22Rv1 (cell line): ENCODE measurements at regions not wholly inside any gene's neighbourhood (a gene's known extent, or its start where the extent isn't known, plus 50 kb on each side); places are given as distances from the start of the nearest gene placed in this dataset.
"Not testable (repeated sequence)": the region's sequence is repeated elsewhere in the genome, so short reads cannot be mapped to it uniquely, and the experiment has no call there.

Source experiments
- H3K27ac ChIP-seq: fragments of 450-650 bp; 2 replicates; pipeline ENCODE4 v1.5.1; 2017
- CTCF ChIP-seq: fragments of 450-650 bp; IDR thresholded peaks from 2 replicates; pipeline ENCODE4 v1.5.1; 2017; ENCODE audit warnings: mild to moderate bottlenecking
- ZFX ChIP-seq: fragments of 450-650 bp; IDR thresholded peaks from 2 replicates; pipeline ENCODE4 v1.6.1; 2017; ENCODE audit warnings: antibody characterized with exemption, borderline replicate concordance

GRCh38 chr2:2581331-2582159 is 250.5 kb upstream of the MYT1L start:
- no peak overlapping the region for H3K27ac ChIP-seq
- TF ChIP-seq CTCF (no peak), ZFX (no peak)

- H3K27ac ChIP-seq = not testable (repeated sequence)
These were observed 249.8 kb upstream of the MYT1L start for GRCh38 chr2:2580841-2581240.

DNA sequence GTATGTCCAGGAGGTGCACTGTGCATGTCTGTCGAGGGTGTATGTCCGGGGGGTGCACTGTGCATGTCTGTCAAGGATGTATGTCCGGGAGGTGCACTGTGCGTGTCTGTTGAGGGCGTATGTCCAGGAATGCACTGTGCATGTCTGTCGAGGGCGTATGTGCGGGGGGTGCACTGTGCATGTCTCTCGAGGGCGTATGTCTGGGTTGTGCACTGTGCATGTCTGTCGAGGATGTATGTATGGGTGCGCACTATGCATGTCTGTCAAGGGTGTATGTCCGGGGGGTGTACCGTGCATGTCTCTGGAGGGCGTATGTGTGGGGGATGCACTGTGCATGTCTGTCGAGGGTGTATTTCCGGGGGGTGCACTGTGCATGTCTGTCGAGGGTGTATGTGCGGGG is 249.3 kb upstream of the MYT1L start:
- no peak for TF ChIP-seq CTCF
- TF ChIP-seq ZFX = no peak

GRCh38 chr2:2579814-2580213 is 248.7 kb upstream of the MYT1L start:
- no peak overlapping the region for H3K27ac ChIP-seq
- TF ChIP-seq ZFX (no peak), CTCF (no peak)

More for the DNA sequence above, 249.3 kb upstream of the MYT1L start:
- no peak overlapping the region for H3K27ac ChIP-seq

GRCh38 chr2:2577407-2577831 is 246.3 kb upstream of the MYT1L start:
- TF ChIP-seq CTCF = no peak
- TF ChIP-seq ZFX = no peak
- no peak overlapping the region for H3K27ac ChIP-seq

DNA sequence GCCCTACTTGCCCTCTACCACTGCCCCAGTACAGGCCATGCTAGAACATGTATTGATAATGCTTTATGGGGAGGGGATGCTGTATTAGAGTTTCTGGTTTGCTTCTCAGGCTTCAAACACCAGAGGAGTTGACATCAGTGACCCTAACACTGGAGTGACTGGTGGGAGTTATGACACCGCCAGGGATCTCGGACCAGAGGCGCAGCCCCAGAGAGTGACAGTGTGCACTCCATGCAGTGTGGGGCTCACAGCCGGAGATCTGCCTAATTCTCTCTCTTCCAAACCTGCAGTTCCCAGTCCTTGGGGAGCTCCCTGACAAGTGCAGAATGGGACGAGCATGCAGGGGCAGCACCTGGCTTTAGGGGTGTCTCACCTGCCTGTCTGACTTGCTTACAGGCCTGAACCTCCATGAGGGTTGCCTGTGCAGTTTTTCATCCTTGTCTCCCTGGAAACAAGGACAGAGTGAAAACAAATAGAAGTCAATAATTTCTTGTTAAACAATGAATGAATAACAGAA is 244.9 kb upstream of the MYT1L start:
- no peak for TF ChIP-seq ZFX
- no peak for TF ChIP-seq CTCF
- no peak overlapping the region for H3K27ac ChIP-seq

DNA sequence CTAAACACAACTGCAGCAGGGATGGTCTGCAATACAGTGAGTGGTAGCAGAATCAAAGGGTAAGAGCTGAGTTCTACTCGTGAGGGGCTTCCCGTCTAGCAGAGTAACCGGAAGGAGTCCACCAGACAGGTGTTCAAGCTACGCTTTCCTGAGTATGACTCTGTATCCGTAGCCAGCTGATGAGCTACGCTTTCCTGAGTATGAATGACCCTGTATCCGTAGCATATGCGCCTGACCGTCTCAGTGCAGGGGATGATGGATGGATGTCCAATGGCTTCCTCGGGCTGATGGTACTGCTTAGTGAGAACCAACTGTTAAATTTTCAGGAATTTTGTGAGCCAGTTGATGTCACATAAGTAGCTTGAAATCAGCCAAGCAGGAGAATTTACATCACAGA is 244.1 kb upstream of the MYT1L start:
- no peak overlapping the region for H3K27ac ChIP-seq
- no peak for TF ChIP-seq ZFX
- no peak for TF ChIP-seq CTCF
